GM23338 (cell line): ENCODE measurements at regions not wholly inside any gene's neighbourhood (a gene's known extent, or its start where the extent isn't known, plus 50 kb on each side); places are given as distances from the start of the nearest gene placed in this dataset.

ENCODE experiments used
- ATAC-seq: fragments of 200-7000 bp; cut with Tn5 transposase; 3 replicates; pipeline ENCODE4 v1.9.1; 2020
- DNase-seq: peaks from one replicate; pipeline ENCODE4 v3.0.0-alpha.2; 2015; ENCODE audit warnings: low spot score
- H2AFZ ChIP-seq: fragments of 200-600 bp; sonication (generic); 2 replicates; pipeline ENCODE4 v1.8.0; 2016; ENCODE audit warnings: antibody characterized with exemption, mild to moderate bottlenecking, moderate library complexity
- H3F3A ChIP-seq: fragments of 200-600 bp; sonication (generic); replicated peaks from 2 replicates; pipeline ENCODE4 v1.8.0; 2017; ENCODE audit warnings: antibody characterized with exemption, mixed run types, low read depth
- H3K27ac ChIP-seq: fragments of 200-600 bp; sonication (generic); 2 replicates; pipeline ENCODE4 v1.6.1; 2016; ENCODE audit warnings: low read depth
- H3K27me3 ChIP-seq: fragments of 200-600 bp; sonication (generic); 2 replicates; pipeline ENCODE4 v1.8.0; 2016; ENCODE audit warnings: mild to moderate bottlenecking, mixed run types, moderate library complexity; ENCODE audit not compliant: insufficient read depth
- H3K36me3 ChIP-seq: fragments of 200-600 bp; sonication (generic); 2 replicates; pipeline ENCODE4 v1.8.0; 2016; ENCODE audit warnings: mild to moderate bottlenecking; ENCODE audit not compliant: insufficient read depth
- H3K4me1 ChIP-seq: fragments of 200-600 bp; sonication (generic); 2 replicates; pipeline ENCODE4 v1.8.0; 2016; ENCODE audit warnings: mild to moderate bottlenecking, moderate library complexity; ENCODE audit not compliant: insufficient read depth
- H3K4me2 ChIP-seq: fragments of 200-600 bp; sonication (generic); 2 replicates; pipeline ENCODE4 v1.7.1; 2017; ENCODE audit warnings: mixed run types
- H3K4me3 ChIP-seq: fragments of 200-600 bp; sonication (generic); 2 replicates; pipeline ENCODE4 v1.6.1; 2016; ENCODE audit warnings: mixed run types
- H3K79me2 ChIP-seq: fragments of 200-600 bp; sonication (generic); replicated peaks from 2 replicates; pipeline ENCODE4 v1.8.0; 2017; ENCODE audit warnings: mild to moderate bottlenecking; ENCODE audit not compliant: insufficient read depth
- H3K9me2 ChIP-seq: fragments of 200-600 bp; sonication (generic); 2 replicates; pipeline ENCODE4 v1.8.0; 2017; ENCODE audit not compliant: insufficient read depth
- H4K20me1 ChIP-seq: fragments of 200-600 bp; sonication (generic); replicated peaks from 2 replicates; pipeline ENCODE4 v1.8.0; 2017; ENCODE audit warnings: mild to moderate bottlenecking; ENCODE audit not compliant: insufficient read depth
- H3K27ac Mint-ChIP-seq: 2 replicates; pipeline ENCODE4 v1.8.0; 2020; ENCODE audit warnings: inconsistent platforms, mild to moderate bottlenecking, moderate library complexity, mixed read lengths
- H3K27me3 Mint-ChIP-seq: 3 replicates; pipeline ENCODE4 v1.8.0; 2022; ENCODE audit warnings: low read depth, mild to moderate bottlenecking, moderate library complexity, mixed read lengths, inconsistent platforms; ENCODE audit not compliant: insufficient read depth, poor library complexity
- H3K36me3 Mint-ChIP-seq: 3 replicates; pipeline ENCODE4 v1.8.0; 2021; ENCODE audit warnings: low read depth, mild to moderate bottlenecking, inconsistent platforms, moderate library complexity, mixed read lengths
- H3K4me1 Mint-ChIP-seq: 3 replicates; pipeline ENCODE4 v1.8.0; 2020; ENCODE audit warnings: mild to moderate bottlenecking, inconsistent platforms, mixed read lengths
- H3K4me3 Mint-ChIP-seq: 3 replicates; pipeline ENCODE4 v1.8.0; 2021; ENCODE audit warnings: moderate library complexity, mild to moderate bottlenecking, inconsistent platforms, mixed read lengths
- H3K9me3 Mint-ChIP-seq: 3 replicates; pipeline ENCODE4 v1.8.0; 2020; ENCODE audit warnings: moderate library complexity, mild to moderate bottlenecking, inconsistent platforms, mixed read lengths
- CREB1 ChIP-seq: fragments of 250-450 bp; sonication (Bioruptor Pico); IDR thresholded peaks from 2 replicates; pipeline ENCODE4 v1.5.0; 2020; ENCODE audit warnings: low read depth, mild to moderate bottlenecking, moderate library complexity
- CTCF ChIP-seq, 2 experiments: fragments of 200-600 bp in 1 of 2; sonication (generic) in 1 of 2; conservative IDR thresholded peaks; 2 replicates each; pipeline versions ENCODE4 v1.5.1 to v1.6.1; 2016 to 2017; ENCODE audit warnings: antibody characterized with exemption in 2 of 2, low read depth in 2 of 2, mild to moderate bottlenecking in 2 of 2, moderate library complexity in 1 of 2
- ETS1 ChIP-seq: IDR thresholded peaks from 2 replicates; pipeline ENCODE4 v1.6.1; 2016; ENCODE audit warnings: antibody characterized with exemption
- EZH2 ChIP-seq: fragments of 200-600 bp; sonication (generic); IDR thresholded peaks from one replicate; pipeline ENCODE4 v1.8.0; 2017; ENCODE audit warnings: antibody characterized with exemption, mild to moderate bottlenecking, low read depth; ENCODE audit not compliant: unreplicated experiment
- JUNB ChIP-seq: IDR thresholded peaks from one replicate; pipeline ENCODE4 v1.6.1; 2016; ENCODE audit warnings: antibody characterized with exemption; ENCODE audit not compliant: unreplicated experiment
- NANOG ChIP-seq: IDR thresholded peaks from 2 replicates; pipeline ENCODE4 v1.6.1; 2016; ENCODE audit warnings: antibody characterized with exemption, borderline replicate concordance
- POLR2AphosphoS5 ChIP-seq: IDR thresholded peaks from 2 replicates; pipeline ENCODE4 v1.6.1; 2016; ENCODE audit warnings: antibody characterized with exemption, low read depth
- STAT1 ChIP-seq: IDR thresholded peaks from one replicate; pipeline ENCODE4 v1.6.1; 2016; ENCODE audit warnings: antibody characterized with exemption; ENCODE audit not compliant: unreplicated experiment
- ZNF331 ChIP-seq: fragments of 250-450 bp; sonication (Bioruptor Pico); IDR thresholded peaks from 2 replicates; pipeline ENCODE4 v1.5.0; 2020; ENCODE audit warnings: low read depth, mild to moderate bottlenecking, moderate library complexity
- ZNF462 ChIP-seq: fragments of 250-450 bp; sonication (Bioruptor Pico); IDR thresholded peaks from 2 replicates; pipeline ENCODE4 v1.5.0; 2020; ENCODE audit warnings: mild to moderate bottlenecking, moderate library complexity

GRCh38 chr2:136290326-136290725, 172.4 kb upstream of the CXCR4 start:
- H3K4me1 ChIP-seq = no peaks in the 10 kb centered on the region
- no peaks in the 10 kb centered on the region for H3K27me3 ChIP-seq
- H3K9me2 ChIP-seq = no peaks in the 10 kb centered on the region
- Mint-ChIP-seq H3K27me3 (peaks cover 3% of the 10 kb centered on the region), H3K4me1 (no peaks in the 10 kb centered on the region), H3K9me3 (no peaks in the 10 kb centered on the region; the same call in 2 of the 3 replicates), H3K4me3 (no peak overlapping the region), H3K27ac (no peak overlapping the region), H3K36me3 (no peaks in the 10 kb centered on the region)
- H2AFZ ChIP-seq = no peak overlapping the region
- H3K36me3 ChIP-seq = no peaks in the 10 kb centered on the region
- no peak for DNase-seq
- H3F3A ChIP-seq = no peaks in the 10 kb centered on the region
- no peak overlapping the region for H3K27ac ChIP-seq
- ATAC-seq = no peak
- H3K4me3 ChIP-seq = no peak overlapping the region
- no peak overlapping the region for H3K4me2 ChIP-seq
- H4K20me1 ChIP-seq = no peaks in the 10 kb centered on the region
- TF ChIP-seq CREB1 (no peak), STAT1 (no peak), ZNF331 (CRISPR knock-in tag) (no peak)
- H3K79me2 ChIP-seq = no peaks in the 10 kb centered on the region

- Mint-ChIP-seq H3K27ac (no peak overlapping the region), H3K4me3 (no peak overlapping the region), H3K4me1 (no peaks in the 10 kb centered on the region), H3K27me3 (peaks cover 3% of the 10 kb centered on the region), H3K36me3 (no peaks in the 10 kb centered on the region), H3K9me3 (no peaks in the 10 kb centered on the region; the same call in 2 of the 3 replicates)
- Histone ChIP-seq H3K9me2 (no peaks in the 10 kb centered on the region), H3K79me2 (no peaks in the 10 kb centered on the region), H3K36me3 (no peaks in the 10 kb centered on the region), H3K4me3 (no peak overlapping the region), H3K4me1 (no peaks in the 10 kb centered on the region), H3F3A (no peaks in the 10 kb centered on the region), H3K4me2 (no peak overlapping the region), H2AFZ (no peak overlapping the region), H4K20me1 (no peaks in the 10 kb centered on the region), H3K27me3 (no peaks in the 10 kb centered on the region), H3K27ac (no peak overlapping the region)
- ATAC-seq = no peak
- DNase-seq = no peak
- TF ChIP-seq CREB1 (no peak), CTCF (conservative IDR thresholded peaks at IDR 0.05; ENCODE audit: low read depth in 2 of 2) (no peak), NANOG (no peak), ZNF462 (CRISPR knock-in tag) (no peak), EZH2 (no peak), ETS1 (no peak), STAT1 (no peak), JUNB (no peak), POLR2AphosphoS5 (no peak), ZNF331 (CRISPR knock-in tag) (no peak)
Measured at GRCh38 chr2:136288249-136288648, 170.3 kb upstream of the CXCR4 start.
